ENCODE measurements at regions not wholly inside any gene's neighbourhood (a gene's known extent, or its start where the extent isn't known, plus 50 kb on each side); places are given as distances from the start of the nearest gene placed in this dataset.
"Not testable (repeated sequence)": the region's sequence is repeated elsewhere in the genome, so short reads cannot be mapped to it uniquely, and the experiment has no call there.

DNA sequence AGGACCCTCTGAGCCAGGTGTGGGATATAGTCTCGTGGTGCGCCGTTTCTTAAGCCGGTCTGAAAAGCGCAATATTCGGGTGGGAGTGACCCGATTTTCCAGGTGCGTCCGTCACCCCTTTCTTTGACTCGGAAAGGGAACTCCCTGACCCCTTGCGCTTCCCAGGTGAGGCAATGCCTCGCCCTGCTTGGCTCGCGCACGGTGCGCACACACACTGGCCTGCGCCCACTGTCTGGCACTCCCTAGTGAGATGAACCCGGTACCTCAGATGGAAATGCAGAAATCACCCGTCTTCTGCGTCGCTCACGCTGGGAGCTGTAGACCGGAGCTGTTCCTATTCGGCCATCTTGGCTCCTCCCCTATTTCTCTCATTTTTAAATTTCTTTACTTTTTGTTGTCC, 562.4 kb upstream of the RAB6C start:
- DNase-seq = not testable (repeated sequence)

DNA sequence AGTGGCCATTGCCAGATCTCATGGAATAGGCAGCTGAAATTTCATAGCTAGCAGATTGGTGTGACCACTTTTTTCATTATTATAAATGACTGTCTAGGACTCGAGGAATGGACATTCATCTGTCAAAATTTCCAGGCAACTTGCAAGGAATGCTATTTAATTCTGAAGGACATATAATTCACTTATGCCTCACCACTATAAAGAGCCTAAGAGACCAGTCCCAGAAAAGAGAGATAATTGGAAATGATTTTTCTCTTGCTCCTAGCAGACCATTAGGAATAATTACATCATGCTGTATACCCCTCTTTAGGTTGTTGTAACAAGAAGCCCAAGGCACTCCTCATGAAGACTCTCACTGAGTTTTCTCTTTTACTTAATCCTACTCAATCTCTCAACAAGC, 557.4 kb upstream of the RAB6C start:
- DNase-seq = no peak

DNA sequence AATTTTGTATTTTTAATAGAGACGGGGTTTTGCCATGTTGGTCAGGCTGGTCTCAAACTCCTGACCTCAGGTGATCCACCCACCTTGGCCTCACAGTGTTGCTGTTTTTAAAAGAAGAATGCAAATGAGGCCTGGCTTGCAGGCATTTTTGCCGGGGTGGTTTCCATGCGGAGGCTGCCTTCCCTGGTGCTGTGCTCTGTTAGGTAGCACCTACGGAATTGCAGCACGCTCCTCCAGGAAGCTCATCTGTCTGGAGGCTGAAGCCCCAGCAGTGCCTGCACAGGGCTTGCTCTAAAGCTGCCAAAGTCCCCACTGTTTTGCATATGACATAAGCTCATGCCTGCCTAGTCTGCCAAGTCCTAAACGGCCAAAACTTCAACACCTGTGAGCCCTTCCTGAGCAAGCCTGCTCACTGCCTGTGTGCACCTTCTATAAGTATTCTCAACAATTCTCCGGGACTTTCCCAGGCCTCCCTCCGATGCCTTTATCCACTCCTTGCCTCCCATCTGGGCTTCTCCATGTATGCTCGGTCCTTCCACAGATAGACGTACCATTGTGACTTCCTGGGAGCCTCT, 551.3 kb upstream of the RAB6C start:
- DNase-seq = no peak

DNA sequence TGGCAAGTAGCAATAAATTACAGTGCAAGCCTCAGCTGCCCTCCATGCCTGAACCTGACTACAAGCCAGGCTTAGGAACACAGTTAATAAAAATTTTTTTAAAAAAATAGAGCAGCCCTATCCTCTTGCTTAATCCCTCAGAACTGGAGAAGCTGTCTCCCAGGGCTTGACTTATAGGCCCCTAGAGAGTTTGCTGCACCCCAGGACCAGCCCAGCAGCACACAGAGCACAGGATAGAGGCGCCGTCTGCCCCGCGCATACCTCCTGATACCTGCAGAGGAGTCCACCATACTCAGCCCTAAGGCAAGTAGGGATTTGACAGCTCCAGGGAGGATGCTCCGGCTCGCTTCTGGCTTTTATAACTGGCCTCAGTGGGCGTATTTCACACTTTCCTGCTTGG, 548.6 kb upstream of the RAB6C start:
- no peak for DNase-seq

DNA sequence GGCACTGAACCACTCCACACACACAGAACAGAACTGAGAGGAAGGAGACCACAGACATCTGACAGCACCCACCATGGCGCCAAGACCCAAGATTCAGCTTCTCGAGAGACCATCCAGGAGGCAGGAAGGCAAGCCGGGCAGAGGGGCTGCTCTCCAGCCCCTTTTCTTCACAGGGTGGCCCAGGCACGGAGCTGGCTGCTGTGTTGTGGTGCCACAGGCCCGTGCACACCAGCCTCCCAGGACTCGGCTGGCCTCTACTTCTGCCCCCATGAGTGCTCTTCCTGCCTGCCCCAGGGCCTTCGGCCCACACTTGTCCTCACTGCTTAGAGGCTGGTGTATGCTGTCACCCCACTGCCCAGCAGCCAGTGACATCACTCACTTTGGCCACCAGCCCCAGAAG, 547.6 kb upstream of the RAB6C start:
- no peak for DNase-seq

DNA sequence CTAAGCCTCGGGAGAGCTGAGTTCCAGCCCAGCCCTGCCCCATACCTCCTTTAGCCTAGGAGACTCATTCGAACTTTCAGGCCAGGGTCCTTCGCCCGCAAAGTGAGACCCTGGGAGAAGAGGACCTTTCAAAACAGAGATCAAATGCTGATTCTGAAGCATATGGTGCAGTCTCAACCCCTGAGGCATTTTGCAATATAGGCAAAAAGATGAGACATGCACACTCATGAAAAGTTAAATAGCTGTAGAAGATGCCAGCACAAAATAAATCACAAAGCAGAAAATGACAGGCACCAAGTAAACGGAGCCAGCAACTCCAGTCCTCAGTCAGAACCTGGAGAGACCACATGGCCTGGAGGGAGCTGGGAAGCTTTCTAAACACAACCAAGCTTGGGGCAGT, 542.7 kb upstream of the RAB6C start:
- DNase-seq = no peak

DNA sequence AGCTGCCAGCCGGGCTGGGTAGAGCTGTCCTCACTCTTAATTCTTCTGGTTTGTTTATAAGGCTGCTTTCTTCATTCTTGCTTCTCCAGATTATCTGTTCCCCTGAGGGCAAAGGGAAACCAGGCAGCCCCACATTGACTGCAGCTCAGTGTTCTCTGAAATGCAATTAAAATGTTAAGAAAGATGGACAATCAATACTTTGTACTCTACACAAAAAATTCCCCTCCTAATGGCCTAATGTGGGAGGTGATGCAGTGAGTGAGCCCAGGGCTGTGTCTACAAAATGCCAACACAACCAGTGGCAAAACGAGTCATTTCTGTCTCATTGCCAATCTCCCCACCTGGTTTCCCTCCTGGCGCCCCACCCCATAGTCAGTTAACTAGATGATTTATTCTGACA, 541.7 kb upstream of the RAB6C start:
- DNase-seq = no peak

DNA sequence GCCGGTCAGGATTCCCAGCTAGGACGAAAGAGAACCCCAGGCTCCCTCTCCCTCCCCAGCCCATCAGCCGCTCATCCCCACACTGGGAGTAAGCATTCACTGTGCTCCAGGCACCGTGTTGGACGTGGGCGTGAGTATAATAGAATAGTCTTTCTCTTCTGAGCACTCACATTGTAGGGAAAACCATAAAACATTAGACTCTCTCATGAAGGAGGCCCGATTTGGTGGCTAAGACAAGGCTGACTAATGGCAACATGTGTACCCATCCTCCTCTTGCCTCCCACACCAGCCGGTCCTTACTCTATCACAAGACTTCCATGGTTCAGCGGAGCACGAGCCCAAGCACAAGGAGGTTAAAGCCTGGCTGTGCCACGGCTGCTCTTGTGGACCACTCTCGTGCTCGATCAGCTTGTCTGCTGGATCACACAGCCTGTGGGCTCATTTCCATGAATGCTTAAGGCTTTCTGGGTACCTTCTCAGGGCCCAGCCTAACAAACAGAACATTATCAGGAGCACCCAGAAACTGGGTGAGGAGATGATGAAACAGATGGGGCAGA, 540.9 kb upstream of the RAB6C start:
- DNase-seq = no peak

DNA sequence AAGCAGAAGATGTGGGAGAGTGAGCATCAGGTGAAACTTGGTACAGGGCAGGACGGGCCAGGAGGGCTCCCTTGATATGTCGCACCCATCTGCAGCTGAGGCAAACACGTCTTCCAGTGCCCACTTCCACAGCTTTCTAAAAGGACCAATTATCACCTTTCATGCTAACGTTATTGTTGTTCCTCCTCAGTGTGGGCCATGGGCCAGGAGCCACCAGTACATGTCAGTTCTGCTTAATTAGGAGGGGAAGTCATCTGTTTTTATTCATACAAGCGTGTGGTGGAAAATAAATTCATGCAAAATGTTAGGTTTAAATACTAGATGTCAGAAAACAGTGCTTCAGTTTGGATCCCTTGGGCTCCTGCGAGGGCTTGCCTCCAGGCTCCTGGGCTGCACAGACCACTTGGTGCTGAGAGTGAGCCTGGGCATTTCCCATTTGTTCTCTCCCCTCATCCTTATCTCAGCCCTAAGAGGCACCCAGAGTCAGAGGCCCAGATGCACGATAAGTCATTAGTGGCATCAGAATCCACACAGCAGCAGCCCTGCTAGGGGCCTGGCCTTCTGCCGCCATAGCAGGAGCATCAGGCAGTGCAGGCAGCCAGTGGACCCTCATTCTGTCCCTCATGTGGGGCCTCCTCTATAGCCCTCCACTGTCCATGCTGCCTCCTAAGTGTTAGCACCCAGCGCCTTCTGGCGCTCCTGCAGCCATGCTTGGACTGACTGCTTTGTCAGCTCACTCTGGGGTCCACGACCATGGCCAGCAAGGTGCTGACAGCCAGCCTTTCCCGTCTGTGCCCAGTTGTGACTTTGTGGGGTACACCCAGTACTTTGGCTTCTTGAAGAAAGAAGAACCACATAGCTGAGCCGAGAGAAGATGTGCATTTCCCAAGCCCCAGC, 539.8 kb upstream of the RAB6C start:
- DNase-seq = no peak

DNA sequence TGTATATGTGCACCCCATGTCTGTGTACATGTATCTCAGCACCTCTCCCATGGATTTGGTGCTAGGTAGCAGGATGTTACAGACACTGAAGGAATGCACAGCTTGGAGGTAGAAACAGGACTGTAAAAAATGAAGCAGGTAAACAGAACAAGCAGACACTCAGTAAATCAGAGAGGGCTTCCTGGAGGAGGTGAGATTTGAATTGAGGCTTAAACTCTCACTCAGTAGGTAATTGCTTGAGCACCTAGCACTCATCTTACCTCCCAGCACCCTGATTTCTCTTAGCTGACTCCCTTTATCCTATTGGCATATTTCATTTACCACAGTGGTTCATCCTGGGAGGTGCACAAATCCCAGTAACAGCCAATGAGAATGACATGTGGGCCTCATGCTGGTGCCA, 537.9 kb upstream of the RAB6C start:
- DNase-seq = no peak

DNA sequence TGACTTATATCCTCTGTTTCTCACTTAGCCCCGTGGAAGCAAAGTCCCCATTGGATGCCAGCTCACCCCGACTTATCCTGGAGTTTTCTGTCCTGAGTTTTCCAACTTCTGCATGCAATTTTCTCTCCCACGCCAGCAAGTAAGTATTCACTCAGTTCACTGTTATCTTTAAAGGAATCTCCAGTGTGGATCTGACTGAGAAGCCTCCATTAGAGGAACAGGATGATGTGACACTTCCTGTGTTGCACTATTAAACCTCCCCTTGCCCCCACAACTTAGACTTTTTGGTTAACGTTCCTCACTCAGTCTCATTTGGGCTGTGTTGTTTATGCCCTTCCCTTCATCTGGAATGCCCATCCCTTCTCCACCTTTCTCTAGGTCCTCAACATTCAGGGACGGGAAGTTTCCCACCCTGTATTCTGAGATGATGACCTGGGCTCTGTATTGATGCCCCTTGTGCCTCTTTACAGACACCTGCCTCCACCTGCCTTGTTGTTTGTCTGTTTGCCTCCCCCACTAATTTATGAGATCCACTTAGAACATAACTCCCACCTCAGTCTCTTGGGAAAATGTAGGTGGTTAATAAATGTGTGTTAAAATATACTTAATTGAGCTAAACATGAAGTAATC, 536.1 kb upstream of the RAB6C start:
- DNase-seq = no peak

DNA sequence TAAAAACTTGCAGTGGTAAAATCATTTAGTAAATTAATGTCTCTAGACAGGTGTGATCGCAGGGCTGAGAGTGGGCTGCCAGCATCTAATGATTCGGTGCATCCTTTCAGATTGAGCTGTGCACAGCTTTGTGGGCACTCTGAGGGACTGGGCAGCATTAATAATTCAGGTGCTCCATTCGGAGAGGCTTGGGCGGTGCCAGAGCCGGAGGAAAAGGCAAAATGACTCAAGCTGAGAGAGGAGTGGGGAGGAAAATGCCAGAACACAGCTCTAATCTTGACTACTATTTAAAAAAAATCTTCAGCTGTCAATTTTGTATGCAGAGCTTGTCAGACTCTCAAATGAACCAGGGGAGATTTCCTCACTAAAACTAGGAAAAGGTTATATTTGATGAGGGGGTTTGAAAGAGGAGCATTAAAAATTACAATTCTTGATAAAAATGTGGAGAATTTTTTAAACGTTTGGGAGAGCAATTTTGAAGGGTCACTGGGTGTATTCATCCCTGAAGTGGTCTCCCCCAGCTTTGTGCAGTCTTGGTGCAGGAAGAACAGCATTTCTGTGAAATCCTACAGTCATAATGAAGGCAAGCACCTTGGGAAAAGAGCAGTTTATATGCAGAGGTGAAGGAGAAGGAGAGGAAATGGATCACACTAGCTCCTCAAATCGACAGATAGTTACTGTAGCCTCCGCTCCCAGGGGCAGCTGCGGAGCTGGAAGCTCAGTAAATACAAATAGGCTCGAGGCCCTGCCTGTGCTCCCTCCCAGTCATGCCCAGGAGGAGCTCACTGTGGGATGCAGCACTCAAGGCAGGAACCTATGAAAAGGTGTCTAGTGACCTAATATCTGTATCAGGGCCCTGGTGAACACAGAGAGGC, 535.4 kb upstream of the RAB6C start:
- no peak for DNase-seq

DNA sequence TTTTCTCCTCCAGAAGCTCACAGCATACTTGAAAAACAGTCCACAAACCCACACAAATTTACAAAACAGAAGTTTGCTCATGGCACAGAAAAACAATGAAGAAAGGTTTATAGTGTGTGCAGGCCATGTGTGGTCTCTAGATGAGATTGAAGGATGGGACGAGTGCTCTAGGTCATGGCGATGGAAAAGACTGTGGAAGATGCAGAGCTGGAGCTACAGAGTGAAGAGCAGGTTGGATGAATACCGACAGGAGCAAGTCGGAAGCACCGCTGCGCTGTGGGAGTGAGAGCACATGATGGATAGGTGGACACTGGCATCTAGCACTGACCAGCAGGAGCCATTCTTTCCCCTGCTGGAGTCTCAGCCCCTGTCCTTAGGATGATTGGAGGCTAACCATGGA, 534.7 kb upstream of the RAB6C start:
- DNase-seq = no peak

DNA sequence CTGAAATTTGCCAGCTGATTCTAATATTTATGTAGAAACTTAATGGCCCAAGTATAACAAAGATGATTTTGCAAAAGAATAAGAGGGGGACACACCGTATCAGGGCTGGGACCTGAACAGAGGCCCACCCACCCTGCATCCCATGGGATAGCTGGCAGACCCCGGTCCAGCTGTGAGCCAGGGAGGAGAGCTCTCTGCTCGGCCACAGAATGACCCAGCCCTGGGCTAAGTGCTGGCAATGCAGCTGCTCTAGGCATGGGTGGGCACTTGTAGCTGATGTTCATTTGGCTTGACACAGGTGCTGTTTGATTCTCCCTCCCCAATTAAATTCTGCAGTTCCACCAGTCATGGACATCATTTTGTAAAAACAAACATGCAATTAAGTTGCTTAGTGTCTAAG, 522.8 kb upstream of the RAB6C start:
- DNase-seq = no peak

DNA sequence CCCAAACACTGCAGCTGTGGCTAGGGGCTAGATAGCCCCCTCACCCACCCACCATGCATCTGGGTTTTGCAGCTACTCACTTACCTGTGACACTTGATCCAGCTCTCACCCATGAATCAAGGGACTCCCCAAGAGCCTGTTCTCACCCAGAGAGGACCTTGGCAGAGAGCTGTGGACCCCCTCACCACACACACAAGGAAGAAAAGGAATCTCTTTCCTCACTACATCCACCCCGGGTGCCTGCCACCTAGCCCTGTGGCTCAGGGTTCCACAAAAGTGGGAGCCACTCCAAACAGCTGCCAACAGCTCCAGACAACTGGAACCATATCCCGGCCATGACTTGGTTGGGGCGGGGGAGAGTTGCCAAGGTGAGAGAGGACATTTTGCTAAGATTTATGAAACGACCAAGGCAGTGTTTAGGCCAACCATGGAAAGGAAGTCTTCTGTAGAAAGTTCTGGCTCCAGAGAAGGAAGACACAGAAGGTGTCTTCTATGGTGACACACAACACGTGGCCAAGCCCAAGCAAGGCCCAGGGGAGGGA, 522.1 kb upstream of the RAB6C start:
- no peak for DNase-seq

DNA sequence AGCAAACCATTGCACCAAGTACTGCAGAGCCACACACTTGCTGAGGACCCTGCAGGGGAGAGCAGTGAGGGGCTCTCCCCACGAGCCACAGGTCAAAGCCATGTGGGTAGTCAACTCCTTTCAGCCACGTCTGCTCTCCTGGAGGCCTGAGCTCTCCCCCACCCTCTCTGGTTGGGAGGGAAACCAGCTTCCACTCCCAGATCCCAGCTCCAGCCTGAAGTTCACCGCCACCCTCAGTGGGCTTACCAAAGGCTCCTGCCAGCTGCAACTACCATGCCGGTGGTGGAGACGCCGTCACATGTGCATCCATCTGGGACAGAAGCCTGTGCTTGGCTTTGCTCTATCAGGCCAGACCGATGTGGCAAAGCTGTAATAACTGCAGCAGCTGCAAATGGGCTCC, 521.5 kb upstream of the RAB6C start:
- DNase-seq = no peak

DNA sequence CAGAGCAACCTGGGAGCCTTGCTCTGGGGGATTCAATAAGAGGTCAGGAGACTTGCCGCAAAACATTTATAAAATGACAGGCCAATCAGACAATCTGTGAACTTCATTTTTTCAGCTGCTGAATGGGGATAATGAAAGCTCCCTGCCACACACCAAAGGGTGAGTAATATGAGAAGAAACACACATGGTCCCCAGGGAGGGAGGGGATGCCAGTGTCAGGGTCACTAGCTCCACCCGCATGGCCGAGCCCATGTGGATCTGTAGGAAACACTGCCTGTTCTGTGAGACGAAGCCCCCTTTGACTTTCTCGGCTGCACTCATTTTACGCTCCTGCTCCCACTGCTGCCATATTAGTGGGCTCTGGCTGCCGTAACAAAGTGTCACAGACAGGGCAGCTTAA, 521.0 kb upstream of the RAB6C start:
- no peak for DNase-seq

DNA sequence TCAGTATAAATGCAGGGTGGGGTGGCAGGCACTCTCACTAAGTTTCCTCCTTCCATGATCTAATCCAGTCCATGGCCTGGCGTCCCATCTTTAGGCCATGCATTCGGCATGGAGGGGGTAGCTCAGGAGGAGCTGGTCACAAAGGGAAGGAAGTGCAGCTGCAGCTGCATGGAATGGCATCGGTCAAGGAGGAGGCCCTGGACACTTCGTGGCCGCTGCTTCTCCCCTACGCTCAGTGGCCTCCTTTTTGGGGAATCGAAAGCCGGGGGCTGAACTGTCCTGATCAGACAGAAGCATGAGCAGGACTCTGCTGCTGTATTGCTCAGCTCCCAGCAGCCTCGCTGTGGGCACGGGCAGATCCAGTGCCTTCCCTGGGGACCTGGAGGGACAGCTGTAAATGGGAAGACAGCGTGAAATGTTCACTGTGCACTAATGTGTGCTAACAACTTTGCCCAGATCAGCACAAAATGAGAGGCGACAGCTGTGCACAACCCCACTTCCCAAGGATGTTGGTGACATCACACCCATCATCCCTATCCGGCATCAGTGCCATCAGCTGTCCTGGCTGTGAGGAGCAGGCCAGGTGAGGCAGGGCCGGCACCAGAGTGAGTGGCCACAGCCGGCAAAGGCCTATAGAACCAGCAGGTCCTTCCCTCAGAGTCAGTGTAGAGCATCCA, 520.1 kb upstream of the RAB6C start:
- DNase-seq = no peak

DNA sequence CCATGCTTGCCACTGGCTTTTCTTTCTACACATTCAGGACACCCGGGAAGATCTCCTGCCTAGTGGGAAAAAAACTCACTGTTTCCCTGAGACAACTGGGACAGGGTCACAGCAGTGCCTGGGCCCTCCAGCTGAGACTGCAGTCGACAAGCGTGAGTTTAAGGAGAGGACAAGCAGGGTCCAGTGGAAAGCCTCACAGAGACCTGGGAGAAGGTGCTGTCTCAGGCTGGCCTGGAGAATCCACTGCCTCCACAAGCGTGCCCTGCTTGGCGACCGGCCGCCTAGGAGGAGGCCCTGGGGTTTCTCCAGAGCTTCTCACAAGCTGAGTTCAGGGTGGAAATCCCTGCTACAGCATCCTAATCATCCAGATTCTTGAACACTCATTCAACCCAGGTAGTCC, 519.6 kb upstream of the RAB6C start:
- no peak for DNase-seq

DNA sequence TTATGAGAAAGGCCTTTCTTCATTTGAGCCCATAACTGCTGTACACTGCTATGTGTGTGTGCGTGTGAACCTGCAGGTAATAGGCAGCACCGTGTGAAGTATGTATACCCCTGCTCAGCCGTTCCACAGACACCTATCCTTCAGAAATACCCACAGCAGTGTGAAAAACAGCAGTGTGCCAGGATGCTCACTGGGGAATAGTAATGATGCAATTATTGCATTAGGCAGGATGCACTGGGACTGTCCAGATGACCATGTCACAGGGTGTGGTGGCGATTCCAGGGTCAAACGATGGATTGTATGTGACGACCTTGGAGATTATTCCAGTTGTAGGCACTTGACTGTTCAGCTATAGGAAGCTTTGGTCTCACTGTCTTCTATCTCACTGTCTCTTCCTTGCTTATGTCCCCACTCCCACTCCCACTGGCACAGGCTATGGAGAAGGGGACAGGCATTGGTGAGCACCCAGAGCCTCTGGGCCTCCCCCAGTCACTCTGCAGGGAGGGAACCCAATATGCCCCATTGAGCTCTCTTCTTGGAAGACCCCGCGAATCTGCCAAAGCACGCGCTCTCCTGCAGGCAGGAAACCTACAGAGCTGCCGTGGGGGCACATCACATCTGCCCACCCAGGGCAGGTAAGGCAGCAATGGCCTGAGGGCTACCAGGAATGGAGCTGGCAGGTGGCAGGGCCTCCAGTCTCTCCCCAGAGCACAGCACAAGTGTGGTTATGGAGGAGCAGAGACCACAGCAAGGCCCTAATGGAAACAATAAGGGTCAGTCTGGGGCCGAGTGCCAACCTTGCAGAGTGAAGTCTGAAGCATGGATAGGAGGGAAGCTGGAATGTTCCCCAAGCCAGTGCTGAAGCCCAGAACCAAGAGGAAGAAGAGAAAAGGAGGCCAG, 518.9 kb upstream of the RAB6C start:
- DNase-seq = no peak

DNA sequence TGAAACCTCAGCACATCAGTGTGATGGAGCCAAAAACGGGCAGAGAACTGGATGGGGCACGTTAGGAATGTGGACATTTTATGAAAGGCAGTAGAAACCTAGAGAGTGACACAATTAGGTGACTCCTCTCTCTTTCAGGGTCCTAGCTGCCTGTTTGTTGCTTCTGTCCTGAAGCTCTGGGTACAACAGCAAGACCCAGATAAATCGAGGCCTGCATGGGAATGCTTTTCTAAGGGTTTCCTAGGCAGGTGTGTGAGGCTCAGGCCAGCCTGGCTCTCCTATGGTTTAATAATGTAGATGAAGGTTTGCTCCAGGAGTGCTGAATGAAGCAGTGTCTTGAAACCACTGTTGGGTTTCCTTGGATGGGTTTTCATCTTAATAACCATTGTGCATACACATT, 517.1 kb upstream of the RAB6C start:
- DNase-seq = no peak
